ENCODE measurements at regions not wholly inside any gene's neighbourhood (a gene's known extent, or its start where the extent isn't known, plus 50 kb on each side); places are given as distances from the start of the nearest gene placed in this dataset.
"Not testable (repeated sequence)": the region's sequence is repeated elsewhere in the genome, so short reads cannot be mapped to it uniquely, and the experiment has no call there.

DNA sequence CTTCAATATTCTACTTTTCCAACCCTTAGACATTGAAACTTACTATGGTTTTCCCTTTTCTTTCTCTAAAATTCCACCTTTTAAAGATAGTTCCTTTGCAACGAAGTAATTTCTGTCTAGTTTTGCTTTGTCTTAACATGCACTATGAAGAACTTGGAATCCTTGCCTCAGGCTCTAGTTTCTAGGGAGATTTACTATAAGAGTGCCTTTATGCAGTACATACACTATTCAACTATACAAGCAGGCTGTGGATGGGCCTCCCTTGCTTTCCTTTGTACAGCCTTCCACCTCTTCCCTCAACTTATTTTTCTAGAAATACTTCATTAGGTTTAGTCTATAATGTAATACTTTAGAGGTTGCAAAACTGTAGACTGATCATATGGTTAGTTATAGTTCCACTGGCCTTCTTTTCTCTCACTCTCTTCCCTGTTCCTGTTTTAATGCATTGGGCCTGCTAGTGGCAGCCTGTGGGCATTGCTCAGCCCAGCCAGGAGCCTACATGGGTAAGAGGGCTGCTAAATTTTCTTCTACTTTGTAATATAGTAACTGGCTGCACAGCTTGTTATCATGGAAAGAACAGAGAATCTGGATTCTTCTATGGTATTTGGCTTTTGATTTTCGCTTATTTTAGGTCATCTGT is 100.2 kb downstream of the C11orf87 start:
- ATAC-seq (peak; percentile 46; the same call in 2 of the 3 replicates), DNase-seq (ENCODE audit: low spot score) (no peak)
- H3K9me2 ChIP-seq (ENCODE audit: insufficient read depth), result no peaks in the 10 kb centered on the region
- H3K36me3 ChIP-seq (ENCODE audit: insufficient read depth), result no peaks in the 10 kb centered on the region
- H2AFZ ChIP-seq, result no peak overlapping the region
- no peaks in the 10 kb centered on the region for H4K20me1 ChIP-seq (replicated peaks; ENCODE audit: insufficient read depth)
- no peak overlapping the region for H3K27ac ChIP-seq (ENCODE audit: low read depth)
- TF ChIP-seq STAT1 (IDR thresholded peaks at IDR 0.05; ENCODE audit: unreplicated experiment), result no peak
- TF ChIP-seq, protein P1, sequence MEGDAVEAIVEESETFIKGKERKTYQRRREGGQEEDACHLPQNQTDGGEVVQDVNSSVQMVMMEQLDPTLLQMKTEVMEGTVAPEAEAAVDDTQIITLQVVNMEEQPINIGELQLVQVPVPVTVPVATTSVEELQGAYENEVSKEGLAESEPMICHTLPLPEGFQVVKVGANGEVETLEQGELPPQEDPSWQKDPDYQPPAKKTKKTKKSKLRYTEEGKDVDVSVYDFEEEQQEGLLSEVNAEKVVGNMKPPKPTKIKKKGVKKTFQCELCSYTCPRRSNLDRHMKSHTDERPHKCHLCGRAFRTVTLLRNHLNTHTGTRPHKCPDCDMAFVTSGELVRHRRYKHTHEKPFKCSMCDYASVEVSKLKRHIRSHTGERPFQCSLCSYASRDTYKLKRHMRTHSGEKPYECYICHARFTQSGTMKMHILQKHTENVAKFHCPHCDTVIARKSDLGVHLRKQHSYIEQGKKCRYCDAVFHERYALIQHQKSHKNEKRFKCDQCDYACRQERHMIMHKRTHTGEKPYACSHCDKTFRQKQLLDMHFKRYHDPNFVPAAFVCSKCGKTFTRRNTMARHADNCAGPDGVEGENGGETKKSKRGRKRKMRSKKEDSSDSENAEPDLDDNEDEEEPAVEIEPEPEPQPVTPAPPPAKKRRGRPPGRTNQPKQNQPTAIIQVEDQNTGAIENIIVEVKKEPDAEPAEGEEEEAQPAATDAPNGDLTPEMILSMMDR (conservative IDR thresholded peaks at IDR 0.05; ENCODE audit: low read depth in 2 of 2), result peak; percentile 0 to 27; a peak in 1 of 4 replicates
- Mint-ChIP-seq H3K27me3 (ENCODE audit: insufficient read depth, low read depth, poor library complexity) (peaks cover 3% of the 10 kb centered on the region), H3K27ac (no peak overlapping the region), H3K9me3 (no peaks in the 10 kb centered on the region), H3K4me1 (no peaks in the 10 kb centered on the region; the same call in 1 of the 3 replicates), H3K4me3 (no peak overlapping the region), H3K36me3 (ENCODE audit: low read depth) (no peaks in the 10 kb centered on the region)
- H3K4me2 ChIP-seq, result no peak overlapping the region
- no peaks in the 10 kb centered on the region for H3F3A ChIP-seq (replicated peaks; ENCODE audit: low read depth)
- H3K27me3 ChIP-seq (ENCODE audit: insufficient read depth), result no peaks in the 10 kb centered on the region
- H3K4me3 ChIP-seq, result no peak overlapping the region
- no peaks in the 10 kb centered on the region for H3K79me2 ChIP-seq (replicated peaks; ENCODE audit: insufficient read depth)
- H3K4me1 ChIP-seq (ENCODE audit: insufficient read depth), result no peaks in the 10 kb centered on the region

DNA sequence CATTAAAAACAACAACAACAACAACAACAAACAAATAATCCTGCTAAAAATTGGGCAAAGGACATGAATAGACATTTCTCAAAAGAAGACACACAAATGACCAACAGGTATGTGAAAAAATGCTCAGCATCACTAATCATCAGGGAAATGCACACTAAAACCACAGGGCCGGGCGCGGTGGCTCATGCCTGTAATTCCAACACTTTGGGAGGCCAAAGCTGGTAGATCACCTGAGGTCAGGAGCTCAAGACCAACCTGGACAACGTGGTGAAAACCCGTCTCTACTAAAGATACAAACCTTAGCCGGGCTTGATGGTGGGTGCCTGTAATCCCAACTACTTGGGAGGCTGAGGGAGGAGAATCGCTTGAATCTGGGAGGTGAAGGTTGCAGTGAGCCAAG is 103.6 kb downstream of the C11orf87 start:
- H3K4me3 ChIP-seq; H2AFZ ChIP-seq; DNase-seq (ENCODE audit: low spot score); H3K4me1 Mint-ChIP-seq; H3K79me2 ChIP-seq (replicated peaks; ENCODE audit: insufficient read depth); H3K9me3 Mint-ChIP-seq; H3K4me1 ChIP-seq (ENCODE audit: insufficient read depth); H3K9me2 ChIP-seq (ENCODE audit: insufficient read depth); H3K36me3 Mint-ChIP-seq (ENCODE audit: low read depth); H3K27me3 Mint-ChIP-seq (ENCODE audit: insufficient read depth, low read depth, poor library complexity); H3K4me3 Mint-ChIP-seq; H3K27me3 ChIP-seq (ENCODE audit: insufficient read depth); H3K36me3 ChIP-seq (ENCODE audit: insufficient read depth); H3F3A ChIP-seq (replicated peaks; ENCODE audit: low read depth); ATAC-seq; H3K27ac Mint-ChIP-seq; H3K4me2 ChIP-seq; H3K27ac ChIP-seq (ENCODE audit: low read depth); H4K20me1 ChIP-seq (replicated peaks; ENCODE audit: insufficient read depth): not testable (repeated sequence)

DNA sequence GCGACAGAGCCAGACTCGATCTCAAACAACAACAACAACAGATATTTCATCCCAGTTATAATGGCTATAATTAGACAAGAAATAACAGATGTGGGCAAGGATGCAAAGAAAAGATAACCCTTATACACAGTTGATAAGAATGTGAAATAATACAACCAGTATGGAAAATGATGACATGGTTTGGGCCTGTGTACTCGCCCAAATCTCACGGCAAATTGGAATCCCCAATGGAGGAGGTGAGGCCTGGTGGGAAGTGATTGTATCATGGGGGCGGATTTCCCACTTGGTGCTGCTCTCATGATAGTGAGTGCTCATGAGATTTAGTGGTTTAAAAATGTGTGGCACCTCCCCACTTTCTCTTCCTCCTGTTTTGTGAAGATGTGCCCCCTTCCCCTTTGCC is 104.1 kb downstream of the C11orf87 start:
- H3K4me3 ChIP-seq, result no peak overlapping the region
- Mint-ChIP-seq H3K36me3 (ENCODE audit: low read depth) (no peaks in the 10 kb centered on the region), H3K9me3 (no peaks in the 10 kb centered on the region), H3K4me1 (no peaks in the 10 kb centered on the region; the same call in 1 of the 3 replicates), H3K27me3 (ENCODE audit: insufficient read depth, low read depth, poor library complexity) (peaks cover 3% of the 10 kb centered on the region), H3K27ac (no peak overlapping the region), H3K4me3 (no peak overlapping the region)
- H3K79me2 ChIP-seq (replicated peaks; ENCODE audit: insufficient read depth), result no peaks in the 10 kb centered on the region
- no peak overlapping the region for H2AFZ ChIP-seq
- no peaks in the 10 kb centered on the region for H3F3A ChIP-seq (replicated peaks; ENCODE audit: low read depth)
- H3K4me2 ChIP-seq, result no peak overlapping the region
- H3K36me3 ChIP-seq (ENCODE audit: insufficient read depth), result no peaks in the 10 kb centered on the region
- H4K20me1 ChIP-seq (replicated peaks; ENCODE audit: insufficient read depth), result no peaks in the 10 kb centered on the region
- no peak for DNase-seq (ENCODE audit: low spot score)
- no peaks in the 10 kb centered on the region for H3K27me3 ChIP-seq (ENCODE audit: insufficient read depth)
- no peak for ATAC-seq
- no peaks in the 10 kb centered on the region for H3K9me2 ChIP-seq (ENCODE audit: insufficient read depth)
- H3K4me1 ChIP-seq (ENCODE audit: insufficient read depth), result no peaks in the 10 kb centered on the region
- H3K27ac ChIP-seq (ENCODE audit: low read depth), result no peak overlapping the region
- TF ChIP-seq, protein P2, sequence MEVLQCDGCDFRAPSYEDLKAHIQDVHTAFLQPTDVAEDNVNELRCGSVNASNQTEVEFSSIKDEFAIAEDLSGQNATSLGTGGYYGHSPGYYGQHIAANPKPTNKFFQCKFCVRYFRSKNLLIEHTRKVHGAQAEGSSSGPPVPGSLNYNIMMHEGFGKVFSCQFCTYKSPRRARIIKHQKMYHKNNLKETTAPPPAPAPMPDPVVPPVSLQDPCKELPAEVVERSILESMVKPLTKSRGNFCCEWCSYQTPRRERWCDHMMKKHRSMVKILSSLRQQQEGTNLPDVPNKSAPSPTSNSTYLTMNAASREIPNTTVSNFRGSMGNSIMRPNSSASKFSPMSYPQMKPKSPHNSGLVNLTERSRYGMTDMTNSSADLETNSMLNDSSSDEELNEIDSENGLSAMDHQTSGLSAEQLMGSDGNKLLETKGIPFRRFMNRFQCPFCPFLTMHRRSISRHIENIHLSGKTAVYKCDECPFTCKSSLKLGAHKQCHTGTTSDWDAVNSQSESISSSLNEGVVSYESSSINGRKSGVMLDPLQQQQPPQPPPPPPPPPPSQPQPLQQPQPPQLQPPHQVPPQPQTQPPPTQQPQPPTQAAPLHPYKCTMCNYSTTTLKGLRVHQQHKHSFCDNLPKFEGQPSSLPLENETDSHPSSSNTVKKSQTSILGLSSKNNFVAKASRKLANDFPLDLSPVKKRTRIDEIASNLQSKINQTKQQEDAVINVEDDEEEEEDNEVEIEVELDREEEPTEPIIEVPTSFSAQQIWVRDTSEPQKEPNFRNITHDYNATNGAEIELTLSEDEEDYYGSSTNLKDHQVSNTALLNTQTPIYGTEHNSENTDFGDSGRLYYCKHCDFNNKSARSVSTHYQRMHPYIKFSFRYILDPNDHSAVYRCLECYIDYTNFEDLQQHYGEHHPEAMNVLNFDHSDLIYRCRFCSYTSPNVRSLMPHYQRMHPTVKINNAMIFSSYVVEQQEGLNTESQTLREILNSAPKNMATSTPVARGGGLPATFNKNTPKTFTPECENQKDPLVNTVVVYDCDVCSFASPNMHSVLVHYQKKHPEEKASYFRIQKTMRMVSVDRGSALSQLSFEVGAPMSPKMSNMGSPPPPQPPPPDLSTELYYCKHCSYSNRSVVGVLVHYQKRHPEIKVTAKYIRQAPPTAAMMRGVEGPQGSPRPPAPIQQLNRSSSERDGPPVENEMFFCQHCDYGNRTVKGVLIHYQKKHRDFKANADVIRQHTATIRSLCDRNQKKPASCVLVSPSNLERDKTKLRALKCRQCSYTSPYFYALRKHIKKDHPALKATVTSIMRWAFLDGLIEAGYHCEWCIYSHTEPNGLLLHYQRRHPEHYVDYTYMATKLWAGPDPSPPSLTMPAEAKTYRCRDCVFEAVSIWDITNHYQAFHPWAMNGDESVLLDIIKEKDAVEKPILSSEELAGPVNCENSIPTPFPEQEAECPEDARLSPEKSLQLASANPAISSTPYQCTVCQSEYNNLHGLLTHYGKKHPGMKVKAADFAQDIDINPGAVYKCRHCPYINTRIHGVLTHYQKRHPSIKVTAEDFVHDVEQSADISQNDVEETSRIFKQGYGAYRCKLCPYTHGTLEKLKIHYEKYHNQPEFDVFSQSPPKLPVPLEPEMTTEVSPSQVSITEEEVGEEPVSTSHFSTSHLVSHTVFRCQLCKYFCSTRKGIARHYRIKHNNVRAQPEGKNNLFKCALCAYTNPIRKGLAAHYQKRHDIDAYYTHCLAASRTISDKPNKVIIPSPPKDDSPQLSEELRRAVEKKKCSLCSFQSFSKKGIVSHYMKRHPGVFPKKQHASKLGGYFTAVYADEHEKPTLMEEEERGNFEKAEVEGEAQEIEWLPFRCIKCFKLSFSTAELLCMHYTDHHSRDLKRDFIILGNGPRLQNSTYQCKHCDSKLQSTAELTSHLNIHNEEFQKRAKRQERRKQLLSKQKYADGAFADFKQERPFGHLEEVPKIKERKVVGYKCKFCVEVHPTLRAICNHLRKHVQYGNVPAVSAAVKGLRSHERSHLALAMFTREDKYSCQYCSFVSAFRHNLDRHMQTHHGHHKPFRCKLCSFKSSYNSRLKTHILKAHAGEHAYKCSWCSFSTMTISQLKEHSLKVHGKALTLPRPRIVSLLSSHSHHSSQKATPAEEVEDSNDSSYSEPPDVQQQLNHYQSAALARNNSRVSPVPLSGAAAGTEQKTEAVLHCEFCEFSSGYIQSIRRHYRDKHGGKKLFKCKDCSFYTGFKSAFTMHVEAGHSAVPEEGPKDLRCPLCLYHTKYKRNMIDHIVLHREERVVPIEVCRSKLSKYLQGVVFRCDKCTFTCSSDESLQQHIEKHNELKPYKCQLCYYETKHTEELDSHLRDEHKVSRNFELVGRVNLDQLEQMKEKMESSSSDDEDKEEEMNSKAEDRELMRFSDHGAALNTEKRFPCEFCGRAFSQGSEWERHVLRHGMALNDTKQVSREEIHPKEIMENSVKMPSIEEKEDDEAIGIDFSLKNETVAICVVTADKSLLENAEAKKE (CRISPR knock-in tag; IDR thresholded peaks at IDR 0.05), result no peak
- TF ChIP-seq, protein P1 (conservative IDR thresholded peaks at IDR 0.05; ENCODE audit: low read depth in 2 of 2), result no peak
- TF ChIP-seq STAT1 (IDR thresholded peaks at IDR 0.05; ENCODE audit: unreplicated experiment), result no peak
- TF ChIP-seq ZNF114 (CRISPR knock-in tag; IDR thresholded peaks at IDR 0.05), result no peak
